ENCODE measurements at regions not wholly inside any gene's neighbourhood (a gene's known extent, or its start where the extent isn't known, plus 50 kb on each side); places are given as distances from the start of the nearest gene placed in this dataset.

DNA sequence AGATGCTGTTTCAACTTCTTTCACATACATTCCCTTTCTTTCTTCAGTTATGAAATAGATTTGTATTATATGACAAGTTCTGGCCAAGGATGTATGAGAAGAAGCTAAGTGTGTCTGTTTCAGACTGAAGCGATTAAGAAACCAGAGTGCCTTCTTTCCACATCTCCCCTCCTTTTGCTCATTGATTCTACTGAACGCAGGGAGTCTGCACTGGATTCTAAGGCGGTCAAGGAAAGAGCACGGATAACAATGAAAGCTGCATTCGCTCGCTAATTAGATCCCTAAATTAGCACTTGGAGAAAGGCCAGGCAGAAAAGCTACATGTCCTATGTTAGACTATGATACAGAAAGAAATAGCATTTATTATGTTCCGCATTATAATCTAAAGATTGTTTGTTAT lies 267.7 kb downstream of the HAO1 start:
- ATAC-seq (no peak), DNase-seq (ENCODE audit: low spot score) (no peak)

DNA sequence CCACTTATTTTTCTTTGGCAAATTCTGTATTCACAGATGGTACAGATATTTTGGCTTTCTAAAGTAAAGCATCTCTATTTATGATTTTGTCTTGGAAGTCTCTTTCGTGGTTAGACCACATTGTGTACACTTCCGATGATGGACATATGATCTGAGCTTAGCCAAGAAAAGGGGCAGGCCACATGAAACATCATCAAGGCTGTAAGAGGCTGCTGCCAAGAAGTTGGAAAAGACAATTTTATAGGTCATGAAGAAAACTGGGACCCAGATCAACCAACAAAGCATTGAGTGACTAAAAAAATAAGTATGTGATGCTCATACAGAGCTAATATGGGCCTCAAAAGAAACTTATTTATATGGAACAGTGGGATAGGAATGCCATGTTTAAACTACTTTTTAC lies 266.4 kb downstream of the HAO1 start:
- DNase-seq (ENCODE audit: low spot score) (no peak), ATAC-seq (no peak)

DNA sequence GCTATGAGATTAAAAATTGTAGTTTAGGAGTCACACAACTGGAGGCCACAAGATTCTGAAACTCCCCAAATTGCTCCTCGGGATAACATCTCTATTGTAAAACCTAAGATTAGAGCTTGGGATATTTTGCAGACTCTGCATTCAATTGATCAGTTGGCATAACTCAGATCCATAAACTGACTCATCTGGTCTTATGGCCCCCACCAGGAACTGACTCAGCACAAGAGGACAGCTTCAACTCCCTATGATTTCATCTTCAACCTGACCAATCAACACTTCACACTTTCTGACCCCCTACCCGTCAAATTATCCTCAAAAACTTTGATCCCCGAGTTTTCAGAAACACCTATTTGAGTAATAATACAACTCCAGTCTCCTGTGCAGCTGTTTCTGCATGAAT lies 257.3 kb downstream of the HAO1 start:
- no peak for DNase-seq (ENCODE audit: low spot score)
- no peak for ATAC-seq

DNA sequence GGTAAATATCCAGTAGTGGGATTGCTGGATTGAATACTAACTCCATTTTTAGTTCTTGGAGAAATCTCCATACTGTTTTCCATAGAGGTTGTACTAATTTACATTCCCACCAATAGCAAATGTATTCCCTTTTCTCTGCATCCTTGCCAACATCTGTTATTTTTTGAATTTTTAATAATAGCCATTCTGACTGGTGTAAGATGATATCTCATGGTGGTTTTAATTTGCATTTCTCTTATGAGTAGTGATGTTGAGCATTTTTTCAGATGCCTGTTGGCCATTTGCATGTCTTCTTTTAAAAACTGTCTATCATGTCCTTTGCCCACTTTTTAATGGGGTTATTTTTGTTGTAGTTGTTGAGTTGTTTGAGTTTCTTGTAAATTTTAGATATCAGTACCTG lies 253.2 kb downstream of the HAO1 start:
- DNase-seq (ENCODE audit: low spot score) (no peak), ATAC-seq (no peak)

DNA sequence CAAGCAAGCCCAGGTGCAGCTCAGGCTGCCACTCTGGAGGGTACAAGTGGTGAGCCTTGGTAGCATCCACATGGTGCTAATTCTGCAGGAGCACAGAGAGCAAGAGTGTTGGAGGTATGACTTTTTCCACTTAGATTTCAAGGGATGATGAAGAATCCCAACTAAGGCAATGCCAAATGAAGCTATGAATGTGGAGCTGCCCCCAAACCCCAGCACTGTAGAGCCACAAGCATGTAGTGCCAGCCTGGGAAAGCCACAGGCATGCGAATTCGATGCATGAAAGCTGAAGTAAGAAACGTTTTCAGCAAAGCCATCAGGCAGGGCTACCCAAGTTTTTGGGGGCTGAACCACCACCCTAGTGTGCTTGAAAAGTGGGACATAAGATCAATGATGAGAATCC lies 251.1 kb downstream of the HAO1 start:
- DNase-seq (ENCODE audit: low spot score) = no peak
- no peak for ATAC-seq

DNA sequence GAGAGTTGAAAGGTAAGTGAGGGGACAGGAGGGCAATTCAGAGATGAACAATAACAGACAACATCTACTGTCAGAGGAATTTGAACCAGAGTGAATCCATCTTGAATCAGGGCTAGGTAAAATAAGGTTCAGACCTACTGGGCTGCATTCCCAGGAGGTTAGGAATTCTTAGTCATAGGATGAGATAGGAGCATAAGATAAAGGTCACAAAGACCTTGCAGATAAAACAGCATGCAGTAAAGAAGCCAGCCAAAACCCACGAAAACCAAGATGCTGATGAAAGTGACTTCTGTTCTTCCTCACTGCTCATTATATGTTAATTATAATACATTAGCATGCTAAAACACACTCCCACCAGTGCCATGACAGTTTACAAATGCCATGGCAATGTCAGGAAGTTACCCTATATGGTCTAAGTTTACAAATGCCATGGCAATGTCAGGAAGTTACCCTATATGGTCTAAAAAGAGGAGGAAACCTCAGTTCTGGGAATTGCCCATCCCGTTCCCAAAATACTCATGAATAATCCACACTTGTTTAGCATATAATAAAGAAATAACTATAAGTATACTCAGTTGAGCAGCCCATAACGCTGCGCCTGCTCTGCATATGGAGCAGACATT lies 248.5 kb downstream of the HAO1 start:
- no peak for DNase-seq (ENCODE audit: low spot score)
- no peak for ATAC-seq

DNA sequence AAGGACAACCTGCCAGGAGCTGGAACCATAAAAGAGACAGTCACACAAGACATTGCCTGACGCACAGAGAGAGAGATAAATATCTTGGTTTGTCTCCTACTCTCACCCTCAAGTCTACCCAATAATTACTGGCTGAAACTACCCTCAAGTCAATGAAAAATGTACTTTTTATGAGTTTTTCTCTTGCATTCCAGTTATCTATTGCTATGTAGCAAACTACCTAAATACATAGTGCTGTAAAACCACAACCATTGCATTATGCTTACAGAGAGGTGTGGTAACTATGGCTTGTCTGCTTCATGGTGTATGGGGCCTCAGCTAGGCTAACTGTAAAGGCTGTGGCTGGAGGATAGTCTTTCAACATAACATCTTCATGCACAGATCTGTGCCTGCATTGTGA lies 247.8 kb downstream of the HAO1 start:
- ATAC-seq (no peak), DNase-seq (ENCODE audit: low spot score) (no peak)

DNA sequence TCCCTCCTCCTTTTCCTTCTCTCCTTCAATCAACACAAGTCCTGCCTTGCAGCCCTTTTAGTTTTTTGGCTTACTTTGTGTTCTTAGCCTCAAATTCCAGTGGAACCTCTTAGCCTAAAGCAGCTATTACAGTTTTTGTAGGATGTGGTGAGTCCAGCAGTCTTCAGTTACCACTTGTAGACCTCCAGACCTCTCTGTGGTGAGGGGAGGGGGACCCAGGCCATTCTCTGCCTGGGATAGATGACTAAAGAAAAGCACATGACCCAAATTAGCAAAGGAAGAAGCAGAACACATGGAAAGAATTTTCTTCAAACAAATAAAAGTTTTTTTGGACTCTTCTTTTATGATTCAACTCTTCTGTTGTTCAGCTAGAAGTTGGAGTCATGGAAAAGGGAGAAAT lies 246.5 kb downstream of the HAO1 start:
- ATAC-seq (no peak), DNase-seq (ENCODE audit: low spot score) (no peak)

DNA sequence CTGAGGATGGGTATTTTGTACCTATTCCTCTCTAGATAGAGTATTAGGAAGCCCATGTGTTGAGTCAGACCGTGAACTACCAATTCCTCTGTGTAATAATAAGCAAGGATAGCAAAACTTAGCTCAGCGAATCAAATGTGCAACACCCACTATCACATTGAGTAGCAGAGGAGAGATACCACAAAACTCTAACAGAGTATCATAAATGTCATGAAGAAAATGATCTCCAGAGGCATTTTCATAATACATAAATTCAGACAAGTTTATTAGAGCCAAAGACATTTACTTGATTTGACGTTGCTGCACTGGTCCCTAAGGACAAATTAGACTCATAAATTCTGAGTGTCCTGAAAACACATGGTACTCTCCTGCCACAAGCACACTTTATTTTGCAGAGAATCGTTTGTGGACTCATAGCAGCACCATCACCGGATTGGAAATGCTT lies 245.2 kb downstream of the HAO1 start:
- ATAC-seq = no peak

DNA sequence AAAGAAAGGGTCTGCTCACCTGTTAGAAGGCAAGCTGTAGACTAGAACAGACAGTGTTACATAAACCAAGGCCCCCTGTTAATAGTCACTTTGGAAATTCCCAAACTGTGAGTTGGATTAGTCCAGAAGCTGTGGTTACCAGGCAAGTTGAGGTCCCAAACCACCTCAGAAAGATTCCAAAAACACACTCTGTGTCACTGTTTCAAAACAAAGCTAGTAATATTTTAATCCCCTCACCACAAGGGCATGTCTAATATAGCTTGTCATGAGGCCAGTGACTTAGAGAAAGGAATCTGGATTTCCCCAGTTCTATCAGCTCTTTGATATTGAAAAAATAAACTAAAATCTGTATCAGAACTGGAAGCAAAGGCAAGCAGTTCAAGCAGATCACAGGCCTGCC lies 244.6 kb downstream of the HAO1 start:
- ATAC-seq = no peak
- DNase-seq (ENCODE audit: low spot score) = no peak

More for the DNA sequence above, 245.2 kb downstream of the HAO1 start:
- DNase-seq (ENCODE audit: low spot score) = no peak

DNA sequence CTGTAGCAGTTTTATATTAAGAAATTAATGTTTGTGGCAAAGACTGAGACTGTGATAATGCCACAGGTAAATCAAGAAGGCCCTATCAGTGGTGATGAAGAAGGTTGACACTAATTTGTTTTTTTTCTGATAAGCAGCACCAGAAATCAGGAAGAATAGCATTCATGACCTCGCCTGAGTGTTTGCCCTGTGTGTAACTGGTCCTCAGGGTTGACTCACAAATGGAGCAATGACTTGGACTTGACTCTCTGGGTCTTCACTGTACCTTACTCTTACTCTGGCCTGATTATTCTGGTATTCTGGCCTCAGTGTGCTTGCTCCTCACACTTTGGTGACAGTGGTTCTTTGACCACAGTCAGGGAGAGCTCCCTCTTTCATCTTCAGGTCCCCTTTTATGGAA lies 243.9 kb downstream of the HAO1 start:
- no peak for DNase-seq (ENCODE audit: low spot score)
- ATAC-seq = no peak

DNA sequence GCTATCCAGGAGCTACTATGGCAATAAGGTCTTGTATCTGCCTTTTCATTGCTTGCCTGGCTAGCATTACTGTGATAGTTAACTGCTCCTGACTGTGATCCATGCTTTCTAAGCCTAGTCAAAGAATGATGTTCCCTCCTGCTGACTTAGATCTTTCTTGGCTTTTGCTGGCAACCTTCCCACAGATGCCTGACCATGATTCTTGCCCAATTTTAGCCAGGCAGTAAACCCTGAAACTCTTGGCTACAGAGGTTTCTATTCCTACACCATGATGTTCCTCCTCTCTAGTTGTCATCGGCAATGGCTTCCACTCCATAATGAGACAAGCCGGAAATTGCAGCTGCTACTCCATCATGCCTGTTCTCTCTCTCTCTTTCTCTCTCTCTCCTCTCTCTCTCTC lies 238.1 kb downstream of the HAO1 start:
- no peak for ATAC-seq
- no peak for DNase-seq (ENCODE audit: low spot score)

DNA sequence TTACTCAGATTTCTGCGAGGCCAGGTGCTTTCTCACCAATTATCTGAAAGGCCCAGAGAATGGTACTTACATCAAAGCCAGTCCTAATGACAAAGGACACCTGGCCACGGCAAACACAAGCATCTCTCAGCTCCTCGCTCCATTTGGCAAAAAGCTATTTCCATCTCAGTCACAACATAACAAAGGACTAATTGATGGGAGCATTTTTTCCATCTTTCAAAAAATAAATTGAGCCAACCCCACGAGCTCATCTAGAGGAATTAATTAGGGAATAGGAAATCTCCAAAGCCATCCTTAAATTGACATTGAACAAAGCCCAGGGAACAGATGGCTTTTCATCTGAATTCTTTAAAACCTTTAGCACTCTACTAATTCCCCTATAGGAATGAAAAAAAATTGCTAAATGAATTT lies 236.7 kb downstream of the HAO1 start:
- DNase-seq (ENCODE audit: low spot score) = no peak
- no peak for ATAC-seq

DNA sequence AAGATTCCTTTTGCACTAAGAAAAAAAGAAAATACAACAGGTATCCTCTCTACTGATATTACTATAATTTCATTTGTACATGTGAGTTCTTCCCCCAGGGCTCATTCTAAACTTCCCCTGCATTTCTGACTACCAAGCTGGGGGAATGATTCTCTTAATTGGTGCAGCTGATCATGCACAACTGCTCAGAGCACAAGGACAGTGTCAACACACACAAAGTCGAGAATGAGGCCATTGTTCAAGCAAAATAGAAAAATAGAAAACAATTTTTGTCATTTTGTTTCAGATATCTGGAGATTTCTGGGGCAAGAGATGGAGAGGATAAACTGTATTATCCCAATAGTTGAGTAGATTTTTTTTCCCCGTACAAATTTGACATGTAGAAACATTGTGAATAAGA lies 236.3 kb downstream of the HAO1 start:
- DNase-seq (ENCODE audit: low spot score) = no peak
- ATAC-seq = no peak

DNA sequence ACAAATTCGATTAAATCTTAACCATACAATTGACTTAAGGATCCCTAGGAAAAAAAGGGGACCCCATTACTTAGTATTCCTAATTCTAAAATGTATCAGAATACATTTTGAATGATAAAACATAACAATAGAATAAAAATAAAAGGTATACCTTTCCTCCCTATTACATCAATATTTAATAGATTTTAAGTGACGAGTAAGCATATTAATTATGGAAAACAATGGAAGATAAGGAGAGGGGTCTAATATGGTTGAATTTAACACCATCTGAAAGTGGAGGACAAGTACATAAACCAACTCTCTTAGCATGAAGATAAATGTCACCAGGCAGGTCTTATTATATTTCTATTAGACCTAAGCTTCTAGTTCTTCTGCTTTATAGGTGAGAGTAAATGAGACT lies 232.1 kb downstream of the HAO1 start:
- no peak for ATAC-seq
- DNase-seq (ENCODE audit: low spot score) = no peak

DNA sequence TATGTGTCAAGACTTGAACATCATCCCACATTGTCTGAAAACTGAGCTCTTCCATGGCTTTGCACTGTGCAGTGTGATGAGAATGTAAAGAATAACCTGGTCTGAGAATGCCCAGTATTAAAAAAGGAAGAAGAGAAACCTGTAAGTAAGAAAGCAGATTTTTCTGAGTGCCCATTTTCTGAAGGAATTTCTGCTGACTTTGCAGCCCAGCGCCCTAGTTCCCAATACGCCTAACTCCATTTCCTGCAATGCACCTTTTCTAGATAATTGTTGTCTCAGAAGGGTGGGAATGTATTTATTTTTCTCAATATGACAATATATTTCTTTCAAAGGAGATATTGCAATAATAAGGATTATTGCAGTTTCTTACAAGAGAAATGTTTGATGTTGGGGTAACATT lies 231.5 kb downstream of the HAO1 start:
- ATAC-seq (no peak), DNase-seq (ENCODE audit: low spot score) (no peak)

DNA sequence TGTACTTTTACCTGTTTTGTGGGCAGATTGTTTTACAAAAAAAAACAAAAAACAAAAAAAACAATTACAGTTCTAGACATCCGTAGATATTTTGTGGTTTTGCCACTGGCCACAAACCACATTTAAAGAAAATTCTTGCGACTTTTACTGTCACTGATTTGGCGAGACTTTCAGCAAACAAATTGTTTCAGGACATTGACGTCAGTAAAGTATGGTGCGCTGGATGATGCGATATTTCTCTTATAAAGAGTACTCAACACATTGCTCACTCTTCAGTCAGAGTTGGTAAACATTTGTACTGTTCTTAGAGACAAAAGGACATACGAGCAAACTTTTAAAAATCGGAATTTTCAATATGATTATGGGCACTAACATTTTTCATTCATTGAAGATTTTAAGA lies 229.8 kb downstream of the HAO1 start:
- ATAC-seq (no peak), DNase-seq (ENCODE audit: low spot score) (no peak)

DNA sequence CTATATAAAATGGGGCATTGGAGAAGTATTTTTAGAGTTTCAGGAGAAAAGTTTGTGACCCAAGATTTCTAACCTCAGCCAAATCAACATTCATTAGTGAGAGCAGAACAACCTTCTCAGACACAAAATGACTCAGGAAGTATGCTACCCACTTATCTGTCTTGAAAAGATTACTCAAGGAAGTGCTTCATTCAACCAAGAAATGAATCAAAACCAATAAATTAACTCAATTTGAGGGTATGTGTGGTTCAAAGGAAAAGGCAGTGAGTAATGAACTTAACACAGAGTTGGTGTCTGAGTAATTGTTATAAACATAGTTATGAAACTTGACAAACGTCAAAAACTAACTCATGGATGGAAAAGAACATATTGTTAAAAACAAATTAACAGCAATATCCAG lies 227.6 kb downstream of the HAO1 start:
- DNase-seq (ENCODE audit: low spot score) = no peak
- ATAC-seq = no peak

DNA sequence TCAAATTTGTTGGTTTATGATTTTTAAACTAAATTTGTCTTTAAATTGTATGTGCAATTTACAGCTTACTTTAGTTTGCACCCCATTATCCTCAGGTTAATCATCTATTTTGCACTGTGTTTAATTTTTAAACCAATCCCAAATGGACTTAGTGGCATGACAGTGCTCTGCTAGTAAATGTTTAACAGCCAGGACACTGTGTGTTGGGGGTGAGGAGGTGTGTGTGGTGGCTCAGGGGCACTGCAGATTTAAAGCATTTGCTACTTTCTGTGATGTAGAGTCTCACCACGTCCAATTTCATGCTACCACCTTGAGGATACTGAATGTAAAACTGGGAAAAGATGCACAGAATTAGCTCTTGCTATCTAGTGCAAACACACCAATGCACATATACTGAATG lies 225.7 kb downstream of the HAO1 start:
- DNase-seq (ENCODE audit: low spot score) (peak; percentile 56), ATAC-seq (peak; percentile 98)

DNA sequence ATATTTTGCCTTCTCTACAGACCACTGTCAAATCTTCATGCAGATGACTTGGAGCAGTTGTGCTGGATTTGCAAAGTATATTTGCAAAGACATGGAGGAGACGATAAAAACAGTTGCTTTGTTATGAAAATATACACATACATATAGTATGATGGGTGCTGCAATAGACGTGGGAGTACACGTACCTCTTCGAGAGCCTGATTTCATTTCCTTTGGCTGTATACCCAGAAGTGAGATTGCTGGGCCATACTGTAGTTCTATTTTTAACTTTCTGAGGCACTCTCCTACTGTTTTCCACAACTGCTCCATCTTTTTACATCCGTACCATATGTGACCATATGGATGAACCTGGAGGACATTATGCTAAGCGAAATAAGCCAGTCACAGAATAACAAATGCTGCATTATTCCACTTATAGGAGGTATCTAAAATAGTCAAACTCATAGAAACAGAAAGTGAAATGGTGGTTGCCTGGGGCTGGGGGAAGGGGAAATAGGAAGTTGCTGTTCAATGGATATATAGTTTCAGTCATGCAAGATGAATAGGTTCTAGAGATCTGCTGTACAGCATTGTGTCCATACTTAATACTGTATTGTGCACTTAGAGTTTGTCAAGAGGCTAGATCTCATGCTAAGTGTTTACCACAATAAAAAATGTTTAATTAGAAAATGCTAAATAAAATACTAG lies 223.8 kb downstream of the HAO1 start:
- ATAC-seq = no peak
- no peak for DNase-seq (ENCODE audit: low spot score)

DNA sequence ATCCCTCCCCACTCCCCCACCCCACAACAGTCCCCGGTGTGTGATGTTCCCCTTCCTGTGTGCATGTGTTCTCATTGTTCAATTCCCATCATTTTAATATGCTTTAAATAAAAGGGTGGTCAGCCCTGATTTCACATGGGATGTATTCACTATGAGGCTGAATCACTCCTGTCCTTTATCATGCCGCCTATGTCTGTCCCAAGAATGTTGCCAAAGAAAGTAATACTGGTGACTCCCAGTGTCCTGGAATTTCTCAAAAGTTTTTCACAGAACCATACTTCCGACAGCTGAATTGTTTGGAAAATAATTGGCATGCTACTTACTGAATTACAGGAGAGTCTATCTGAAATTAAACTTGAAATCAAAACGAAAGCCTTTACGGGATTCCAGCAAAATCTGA lies 217.7 kb downstream of the HAO1 start:
- no peak for ATAC-seq
- no peak for DNase-seq (ENCODE audit: low spot score)

DNA sequence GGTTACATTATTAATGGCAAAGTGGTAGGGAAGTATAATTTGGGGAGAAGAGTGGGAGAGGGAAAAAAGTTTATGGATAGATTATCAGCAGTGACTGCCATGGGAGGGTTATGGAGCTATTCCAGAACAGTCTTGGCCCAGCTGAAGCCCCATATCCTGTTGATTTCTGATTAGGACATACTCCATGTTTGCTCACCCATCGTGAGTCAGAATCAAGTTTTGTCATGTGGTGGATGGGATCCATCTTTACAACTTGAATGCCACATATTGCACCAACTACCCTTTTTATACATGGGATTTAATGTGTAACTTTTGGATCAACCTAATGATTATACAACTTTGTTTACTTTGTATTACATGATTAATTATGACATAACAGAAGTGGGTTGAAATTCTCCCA lies 217.0 kb downstream of the HAO1 start:
- peak; percentile 15 for ATAC-seq
- no peak for DNase-seq (ENCODE audit: low spot score)

DNA sequence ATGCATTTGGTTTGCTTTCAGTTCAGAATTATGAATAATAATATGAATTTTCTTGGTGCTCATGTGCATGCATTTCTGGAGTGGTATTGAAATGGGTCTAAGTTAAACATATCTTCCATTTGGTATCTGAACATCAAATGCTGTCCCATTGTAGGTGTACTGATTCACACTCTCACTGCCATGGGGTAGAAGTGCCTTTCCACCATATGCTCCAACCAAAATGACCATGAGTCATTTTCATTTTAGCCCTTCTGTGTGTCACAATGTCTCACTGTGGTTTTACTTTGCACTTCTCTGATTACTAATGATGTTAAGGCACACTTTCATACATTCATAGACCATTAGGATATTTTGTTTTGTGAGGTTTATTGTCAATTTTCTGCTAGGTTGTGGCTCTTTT lies 211.9 kb downstream of the HAO1 start:
- ATAC-seq (no peak), DNase-seq (ENCODE audit: low spot score) (no peak)
